GM18511 (cell line): ENCODE measurements at regions not wholly inside any gene's neighbourhood (a gene's known extent, or its start where the extent isn't known, plus 50 kb on each side); places are given as distances from the start of the nearest gene placed in this dataset.

Experiments
- ATAC-seq: cut with Tn5 transposase; IDR thresholded peaks from one replicate; pipeline ENCODE4 v1.9.1; 2021; ENCODE audit warnings: mild to moderate bottlenecking, moderate library complexity; ENCODE audit not compliant: unreplicated experiment

- no peak for ATAC-seq
These were observed 109.7 kb downstream of the TMTC3 start for GRCh38 chr12:88251798-88252197.

- no peak for ATAC-seq
These were observed 111.4 kb downstream of the TMTC3 start for GRCh38 chr12:88253371-88253978.

GRCh38 chr12:88255224-88255623 is 113.1 kb downstream of the TMTC3 start:
- ATAC-seq, result no peak

GRCh38 chr12:88255847-88256246 is 113.7 kb downstream of the TMTC3 start:
- no peak for ATAC-seq

- ATAC-seq, result no peak
These were observed 116.3 kb downstream of the TMTC3 start for GRCh38 chr12:88258396-88258795.

GRCh38 chr12:88266806-88267360 is 124.8 kb downstream of the TMTC3 start:
- no peak for ATAC-seq

DNA sequence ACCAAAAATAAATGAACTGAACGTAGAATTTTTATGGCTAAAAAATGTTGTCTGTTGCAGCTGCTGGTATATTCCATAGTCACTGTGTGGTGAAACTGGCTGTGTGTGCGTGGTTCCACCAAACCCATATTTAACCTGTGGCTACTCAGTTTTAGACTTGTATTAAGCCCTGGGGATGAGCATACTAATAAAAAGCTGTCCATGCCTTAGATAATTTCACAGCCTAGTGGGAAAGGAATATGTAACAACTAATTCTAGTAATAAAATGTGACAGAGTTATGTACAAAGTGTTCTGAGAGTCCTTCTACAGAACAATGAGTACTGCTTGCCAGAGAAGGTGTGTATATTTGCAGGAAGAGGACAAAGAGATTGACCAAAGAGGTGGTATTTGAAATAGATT is 125.5 kb downstream of the TMTC3 start:
- ATAC-seq, result no peak

DNA sequence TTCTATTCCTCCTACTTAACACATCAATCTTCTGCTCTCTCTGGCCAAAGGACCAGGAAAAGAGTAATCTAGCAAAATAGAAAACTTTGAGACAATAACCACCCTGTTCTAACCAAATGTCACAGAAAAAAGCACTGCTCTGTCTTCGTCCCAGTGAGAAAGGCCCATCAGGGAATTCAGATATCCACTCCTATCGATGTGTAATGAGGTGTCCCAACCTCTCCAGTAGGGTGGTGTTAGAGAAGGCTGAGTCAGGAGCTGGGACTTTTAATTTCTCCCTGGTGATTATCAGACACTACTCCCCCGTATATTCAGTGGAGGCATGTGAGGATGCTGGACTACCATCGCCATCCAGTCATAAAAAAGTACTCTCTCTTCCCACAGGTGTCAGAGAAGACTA is 130.3 kb downstream of the TMTC3 start:
- no peak for ATAC-seq

- ATAC-seq, result no peak
These were observed 131.3 kb downstream of the TMTC3 start for GRCh38 chr12:88273450-88273849.

- no peak for ATAC-seq
These were observed 131.8 kb downstream of the TMTC3 start for GRCh38 chr12:88273875-88274274.

GRCh38 chr12:88291498-88292131 is 149.5 kb downstream of the TMTC3 start:
- no peak for ATAC-seq

DNA sequence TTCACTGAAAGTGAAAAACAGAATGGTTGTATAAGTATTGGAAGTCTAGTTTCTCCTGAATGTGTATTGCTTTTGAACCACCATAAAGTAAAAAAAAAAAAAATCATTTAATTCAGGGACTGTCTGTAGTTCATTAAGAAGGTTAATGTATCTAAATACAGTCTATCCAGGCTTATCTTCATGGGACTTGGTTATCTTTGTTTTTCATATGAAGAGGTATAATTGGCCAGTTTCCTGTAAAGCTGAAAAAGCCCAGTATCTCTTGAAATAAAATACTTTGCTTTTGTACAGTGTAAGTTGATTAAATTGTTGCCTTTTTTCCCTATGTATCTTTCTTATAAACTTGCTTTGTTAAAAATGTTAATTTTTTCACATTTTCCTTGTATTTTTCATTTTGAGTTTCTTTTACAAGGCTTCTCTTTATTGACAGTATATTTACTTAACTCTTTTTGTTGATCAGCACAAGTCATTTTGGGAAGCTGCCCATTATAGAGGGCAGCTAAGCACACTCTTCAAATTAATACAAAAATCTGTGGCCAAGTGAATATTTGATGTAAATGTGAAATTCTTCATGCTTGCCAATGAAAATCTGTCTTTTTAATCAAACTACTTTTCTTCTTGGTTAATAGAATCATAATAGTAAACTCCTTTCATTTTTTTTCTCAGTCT is 156.0 kb downstream of the TMTC3 start:
- no peak for ATAC-seq

DNA sequence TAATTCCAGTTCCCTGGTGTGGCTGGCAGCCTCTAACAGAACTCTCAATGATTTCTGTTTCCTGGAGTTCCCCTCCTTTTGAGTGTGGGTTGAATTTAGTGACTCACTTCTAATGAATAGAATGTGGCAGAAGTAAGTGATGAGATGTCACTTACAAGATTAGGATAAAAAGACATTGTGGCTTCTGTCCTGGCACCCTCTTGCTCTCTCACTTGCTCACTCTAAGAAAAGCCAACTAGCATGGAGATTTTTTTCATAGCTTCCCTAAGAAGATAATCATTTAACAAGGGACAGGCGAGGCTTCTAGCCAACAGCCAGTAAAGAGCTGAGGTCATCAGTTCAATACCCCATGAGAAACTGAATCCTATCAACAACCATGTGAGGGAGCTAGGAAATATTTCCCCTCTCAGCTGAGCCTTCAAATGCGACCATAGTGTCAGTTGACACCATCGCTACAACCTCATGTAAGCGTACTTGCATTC is 156.7 kb downstream of the TMTC3 start:
- peak; percentile 29 for ATAC-seq

DNA sequence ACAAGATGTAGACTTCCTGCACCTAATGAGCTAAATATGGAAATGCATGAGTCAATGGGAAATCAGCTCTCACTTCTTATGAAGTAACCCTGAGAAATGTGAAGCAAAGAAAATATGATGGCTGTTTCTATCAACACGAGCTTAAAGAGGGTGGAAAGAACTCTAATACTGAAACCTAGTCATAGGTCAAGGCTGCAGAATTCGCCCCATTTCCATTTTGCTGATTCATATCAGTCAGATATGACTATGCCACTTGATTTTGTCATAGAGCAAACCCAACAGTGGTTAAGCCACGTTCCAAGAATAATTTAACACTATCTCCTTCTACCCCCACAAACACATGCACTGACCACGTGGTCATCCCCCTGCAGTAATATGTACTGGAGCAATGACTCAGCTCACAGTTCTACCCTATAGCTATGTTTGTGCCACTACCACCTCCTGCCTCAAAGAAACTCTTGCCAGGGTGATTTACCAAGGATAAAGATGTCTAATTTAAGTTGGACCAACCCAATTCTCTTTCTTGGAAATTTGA is 157.5 kb downstream of the TMTC3 start:
- ATAC-seq, result peak; percentile 95

GRCh38 chr12:88300931-88301330 is 158.8 kb downstream of the TMTC3 start:
- ATAC-seq, result no peak

DNA sequence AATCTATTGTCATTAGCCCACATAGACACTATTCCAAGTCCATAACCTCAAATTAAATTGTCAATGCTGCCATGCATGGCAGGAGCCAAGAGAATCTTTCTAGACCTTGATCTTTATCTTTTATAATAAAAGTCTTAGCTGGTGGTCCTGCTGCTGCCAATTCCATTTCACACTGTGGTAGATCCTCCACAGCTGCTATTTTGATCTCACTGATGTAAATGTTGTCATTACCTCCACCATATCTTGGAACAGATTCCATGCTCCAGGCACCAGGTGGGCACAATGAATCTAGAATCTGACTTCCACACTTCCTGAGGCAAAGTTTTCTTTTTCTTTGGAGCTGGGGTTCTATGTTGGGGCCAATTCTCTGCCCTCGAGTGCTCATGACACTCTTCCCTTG is 161.2 kb downstream of the TMTC3 start:
- ATAC-seq, result no peak

GRCh38 chr12:88305254-88305890 is 163.3 kb downstream of the TMTC3 start:
- ATAC-seq, result no peak

GRCh38 chr12:88306471-88307069 is 164.5 kb downstream of the TMTC3 start:
- ATAC-seq, result peak; percentile 40

- no peak for ATAC-seq
These were observed 165.9 kb downstream of the TMTC3 start for GRCh38 chr12:88307961-88308360.

DNA sequence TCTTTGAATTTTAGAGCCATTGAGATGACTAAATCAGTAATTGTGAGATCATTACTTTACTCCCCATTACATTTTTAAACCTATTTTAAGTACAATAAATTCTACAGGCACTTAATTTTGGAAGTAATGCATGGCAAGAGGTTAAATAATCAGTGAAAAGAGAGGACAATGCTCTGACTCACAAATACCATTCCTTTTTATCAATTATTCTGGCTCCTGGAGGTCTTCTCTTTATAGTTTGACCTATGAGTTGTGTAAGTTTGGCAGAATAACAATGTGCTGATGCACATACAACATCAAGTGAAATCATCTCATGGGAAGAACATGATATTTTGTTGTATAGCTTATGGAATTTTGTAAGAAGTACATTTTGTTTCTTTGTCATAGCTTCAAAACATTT is 166.7 kb downstream of the TMTC3 start:
- no peak for ATAC-seq

DNA sequence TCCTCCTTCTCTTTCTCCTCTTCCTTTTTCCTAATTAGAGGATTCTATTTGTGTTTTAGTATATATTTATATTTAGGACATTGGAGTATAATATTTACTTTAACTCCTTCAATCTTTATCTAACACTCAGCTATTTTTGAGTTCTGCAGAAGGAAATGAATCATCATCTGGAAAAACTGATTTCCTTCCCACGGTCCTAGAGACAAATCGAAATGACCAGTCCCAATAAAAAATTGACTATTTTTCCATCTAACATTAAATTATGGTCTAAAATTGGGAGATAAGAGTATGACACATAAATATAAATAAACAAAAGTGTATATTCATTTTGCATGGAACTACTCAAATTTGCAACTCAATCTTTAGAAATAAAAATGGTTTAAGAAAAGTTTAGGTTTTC is 167.4 kb downstream of the TMTC3 start:
- no peak for ATAC-seq
